Esophagus squamous epithelium (tissue), 5 donors: ENCODE measurements at regions not wholly inside any gene's neighbourhood (a gene's known extent, or its start where the extent isn't known, plus 50 kb on each side); places are given as distances from the start of the nearest gene placed in this dataset.
"Not testable (repeated sequence)": the region's sequence is repeated elsewhere in the genome, so short reads cannot be mapped to it uniquely, and the experiment has no call there.

Source experiments
- DNase-seq: peaks from one replicate; lab custom pipeline; 2025; lab: John Stamatoyannopoulos, UW
- H3K27ac ChIP-seq, 4 donors: fragments of 200-600 bp; sonication (generic); one replicate each; pipeline ENCODE4 v1.5.1; 2016 to 2019; ENCODE audit warnings: mild to moderate bottlenecking in 1 of 4
- H3K27me3 ChIP-seq, 4 donors: fragments of 200-600 bp; sonication (generic); 1 replicate in 3 of 4; 2 replicates in 1 of 4; pipeline versions ENCODE4 v1.5.1 to v1.6.0; 2017 to 2021; ENCODE audit warnings: antibody characterized with exemption in 1 of 4
- H3K36me3 ChIP-seq, 3 donors: fragments of 200-600 bp; sonication (generic); one replicate each; pipeline ENCODE4 v1.5.1; 2016 to 2019
- H3K4me1 ChIP-seq, 3 donors: fragments of 200-600 bp; sonication (generic); one replicate each; pipeline ENCODE4 v1.5.1; 2017 to 2019
- H3K4me3 ChIP-seq, 4 donors: fragments of 200-600 bp; sonication (generic); 1 replicate in 3 of 4; 2 replicates in 1 of 4; pipeline ENCODE4 v1.5.1; 2016 to 2019; ENCODE audit warnings: mild to moderate bottlenecking in 2 of 4, moderate library complexity in 1 of 4
- H3K9me3 ChIP-seq, 3 donors: fragments of 200-600 bp; sonication (generic); one replicate each; pipeline ENCODE4 v1.5.1; 2016 to 2019
- CTCF ChIP-seq, 6 experiments: fragments of 450-650 bp in 4 of 6; fragments of 200-600 bp in 2 of 6; sonication (generic) in 2 of 6; IDR thresholded peaks; one replicate each; pipeline ENCODE4 v1.5.1; 2016 to 2019; ENCODE audit warnings: antibody characterized with exemption in 6 of 6, mild to moderate bottlenecking in 4 of 6, moderate library complexity in 4 of 6
- POLR2A ChIP-seq, 4 donors: fragments of 450-650 bp; IDR thresholded peaks; one replicate each; pipeline ENCODE4 v1.6.1; 2017; ENCODE audit warnings: antibody characterized with exemption in 4 of 4, mild to moderate bottlenecking in 4 of 4, moderate library complexity in 3 of 4
- WGBS, 2 donors: methylation state at CpG; one replicate each; pipeline ENCODE4 v1.1.5; 2018; 5-methylcytosine and 5-hydroxymethylcytosine counted together
- intact Hi-C: fragments of 100-400 bp; cut with DNase I; formaldehyde crosslinking; loops from one replicate; pipeline ENCODE4 v1.15.0; 2022
- donor health status: DM: yes; HTN: yes; CAD: no.

- no peak for TF ChIP-seq CTCF (IDR thresholded peaks at IDR 0.05)
- no peak for TF ChIP-seq POLR2A (IDR thresholded peaks at IDR 0.05)
- Histone ChIP-seq H3K4me3 (no peak overlapping the region), H3K4me1 (peaks cover 0 to 12% (median 3%) of the 10 kb centered on the region in 3 donors), H3K27ac (no peak overlapping the region), H3K27me3 (no peaks in the 10 kb centered on the region), H3K36me3 (no peaks in the 10 kb centered on the region), H3K9me3 (no peaks in the 10 kb centered on the region)
- DNase-seq, result no peak
- intact Hi-C loops, result no loop called here
- WGBS, 2 donors, result 62 to 63% methylated on average over 3 of the region's 3 CpGs
Measured at GRCh38 chr3:64792445-64792844, 104.6 kb upstream of the ADAMTS9 start.

DNA sequence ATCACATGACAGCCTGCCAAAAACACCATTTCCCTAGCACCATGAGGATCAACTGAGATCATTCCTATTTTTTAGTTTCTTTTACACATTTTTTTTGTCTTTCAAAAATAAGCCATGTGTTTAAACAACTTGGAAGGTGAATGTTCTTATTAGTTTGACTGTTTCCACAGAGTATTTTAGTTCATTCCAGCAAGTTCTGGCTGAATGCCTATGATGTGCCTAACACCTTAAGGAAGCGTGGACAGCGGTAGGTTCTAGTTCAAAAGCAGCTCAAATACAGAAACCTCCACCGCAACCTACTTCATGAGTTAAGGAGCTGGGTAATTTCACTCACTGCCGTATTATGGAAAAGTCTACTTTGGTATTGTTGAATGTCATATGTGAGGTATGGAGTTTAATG is 101.3 kb upstream of the ADAMTS9 start:
- no peaks in the 10 kb centered on the region for H3K27me3 ChIP-seq
- WGBS, 2 donors, result 90 to 94% methylated on average over 4 of the region's 4 CpGs
- H3K27ac ChIP-seq, result no peak overlapping the region
- H3K4me3 ChIP-seq, result no peak overlapping the region
- H3K36me3 ChIP-seq, result no peaks in the 10 kb centered on the region
- no peak for DNase-seq
- no peaks in the 10 kb centered on the region for H3K4me1 ChIP-seq
- intact Hi-C loops, result no loop called here
- H3K9me3 ChIP-seq, result no peaks in the 10 kb centered on the region
- TF ChIP-seq POLR2A (IDR thresholded peaks at IDR 0.05) (no peak), CTCF (IDR thresholded peaks at IDR 0.05) (no peak)

DNA sequence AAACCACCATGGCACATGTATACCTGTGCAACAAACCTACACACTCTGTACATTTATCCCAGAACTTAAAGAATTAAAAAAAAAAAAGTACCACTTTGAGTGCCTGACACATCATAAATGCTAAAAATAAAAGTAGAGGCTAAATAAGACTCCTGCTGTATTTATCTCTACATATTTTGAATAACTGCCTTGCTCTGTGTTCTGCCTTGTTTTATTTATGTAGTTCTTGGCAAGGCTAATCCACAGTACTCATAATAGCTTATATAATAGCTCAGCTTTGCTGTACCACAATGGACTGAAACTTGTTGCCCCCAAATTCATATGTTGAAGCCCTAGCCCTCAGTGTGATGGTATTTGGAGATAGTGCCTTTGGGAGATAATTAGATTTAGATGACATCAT is 95.4 kb upstream of the ADAMTS9 start:
- Histone ChIP-seq H3K27ac (no peak overlapping the region), H3K36me3 (no peaks in the 10 kb centered on the region), H3K27me3 (no peaks in the 10 kb centered on the region), H3K4me1 (no peaks in the 10 kb centered on the region), H3K4me3 (no peak overlapping the region), H3K9me3 (peaks cover 0 to 6% (median 6%) of the 10 kb centered on the region in 3 donors)
- TF ChIP-seq POLR2A (IDR thresholded peaks at IDR 0.05) (no peak), CTCF (IDR thresholded peaks at IDR 0.05) (no peak)
- intact Hi-C loops, result no loop called here
- no peak for DNase-seq

GRCh38 chr3:64780923-64781322 is 93.1 kb upstream of the ADAMTS9 start:
- H3K36me3 ChIP-seq, H3K4me3 ChIP-seq, H3K4me1 ChIP-seq, H3K9me3 ChIP-seq, DNase-seq, H3K27ac ChIP-seq, intact Hi-C loops, H3K27me3 ChIP-seq: not testable (repeated sequence)
- WGBS, 2 donors, result 85 to 93% methylated on average over 4 of the region's 4 CpGs

GRCh38 chr3:64773137-64773536 is 85.3 kb upstream of the ADAMTS9 start:
- intact Hi-C loops, result no loop called here
- TF ChIP-seq CTCF (IDR thresholded peaks at IDR 0.05) (no peak), POLR2A (IDR thresholded peaks at IDR 0.05) (no peak)
- no peak for DNase-seq
- Histone ChIP-seq H3K9me3 (no peaks in the 10 kb centered on the region), H3K4me3 (no peak overlapping the region), H3K27ac (no peak overlapping the region), H3K4me1 (no peaks in the 10 kb centered on the region), H3K27me3 (no peaks in the 10 kb centered on the region), H3K36me3 (peaks cover 0 to 5% (median 0%) of the 10 kb centered on the region in 3 donors)
- WGBS, 2 donors, result 60 to 63% methylated on average over 5 of the region's 5 CpGs

GRCh38 chr3:64766440-64766839 is 78.6 kb upstream of the ADAMTS9 start:
- no peaks in the 10 kb centered on the region for H3K36me3 ChIP-seq
- peaks cover 0 to 15% (median 0%) of the 10 kb centered on the region in 3 donors for H3K4me1 ChIP-seq
- no peaks in the 10 kb centered on the region for H3K9me3 ChIP-seq
- 58 to 61% methylated on average over 4 of the region's 4 CpGs for WGBS, 2 donors
- no peaks in the 10 kb centered on the region for H3K27me3 ChIP-seq
- intact Hi-C loops, result no loop called here
- no peak for DNase-seq
- H3K4me3 ChIP-seq, result no peak overlapping the region
- H3K27ac ChIP-seq, result no peak overlapping the region
- no peak for TF ChIP-seq POLR2A (IDR thresholded peaks at IDR 0.05)
- TF ChIP-seq CTCF (IDR thresholded peaks at IDR 0.05), result no peak
